HG02678 (cell line): ENCODE measurements at regions not wholly inside any gene's neighbourhood (a gene's known extent, or its start where the extent isn't known, plus 50 kb on each side); places are given as distances from the start of the nearest gene placed in this dataset.
"Not testable (repeated sequence)": the region's sequence is repeated elsewhere in the genome, so short reads cannot be mapped to it uniquely, and the experiment has no call there.

Source experiments
- ATAC-seq: cut with Tn5 transposase; IDR thresholded peaks from one replicate; pipeline ENCODE4 v1.9.1; 2021; ENCODE audit warnings: mild to moderate bottlenecking, moderate library complexity; ENCODE audit not compliant: unreplicated experiment

DNA sequence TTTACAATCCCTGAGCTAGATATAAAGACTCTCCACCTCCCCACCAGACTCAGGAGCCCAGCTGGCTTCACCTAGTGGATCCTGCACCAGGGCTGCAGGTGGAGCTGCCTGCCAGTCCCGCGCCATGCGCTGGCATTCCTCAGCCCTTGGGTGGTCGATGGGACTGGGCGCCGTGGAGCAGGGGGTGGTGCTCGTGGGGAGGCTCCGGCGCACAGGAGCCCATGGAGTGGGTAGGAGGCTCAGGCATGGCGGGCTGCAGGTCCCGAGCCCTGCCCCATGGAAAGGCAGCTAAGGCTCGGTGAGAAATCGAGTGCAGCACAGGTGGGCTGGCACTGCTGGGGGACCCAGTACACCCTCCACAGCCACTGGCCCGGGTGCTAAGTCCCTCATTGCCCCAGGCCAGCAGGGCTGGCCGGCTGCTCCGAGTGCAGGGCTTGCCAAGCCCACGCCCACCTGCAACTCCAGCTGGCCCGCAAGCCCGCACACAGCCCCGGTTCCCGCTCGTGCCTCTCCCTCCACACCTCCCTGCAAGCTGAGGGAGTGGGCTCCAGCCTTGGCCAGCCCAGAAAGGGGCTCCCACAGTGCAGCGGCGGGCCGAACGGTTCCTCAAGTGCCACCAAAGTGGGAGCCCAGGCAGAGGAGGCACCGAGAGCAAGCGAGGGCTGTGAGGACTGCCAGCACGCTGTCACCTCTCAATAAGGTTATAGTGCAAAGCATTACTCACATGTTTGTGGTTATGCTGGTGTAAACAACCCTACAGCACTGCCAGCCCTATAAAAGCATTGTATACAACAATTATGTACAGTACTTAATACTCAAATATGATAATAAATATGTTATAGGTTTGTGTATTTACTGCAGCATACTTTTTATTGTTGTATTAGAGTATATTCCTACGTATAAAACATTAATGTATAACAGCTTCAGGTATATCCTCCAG lies 757.3 kb downstream of the SLC6A15 start:
- not testable (repeated sequence) for ATAC-seq

DNA sequence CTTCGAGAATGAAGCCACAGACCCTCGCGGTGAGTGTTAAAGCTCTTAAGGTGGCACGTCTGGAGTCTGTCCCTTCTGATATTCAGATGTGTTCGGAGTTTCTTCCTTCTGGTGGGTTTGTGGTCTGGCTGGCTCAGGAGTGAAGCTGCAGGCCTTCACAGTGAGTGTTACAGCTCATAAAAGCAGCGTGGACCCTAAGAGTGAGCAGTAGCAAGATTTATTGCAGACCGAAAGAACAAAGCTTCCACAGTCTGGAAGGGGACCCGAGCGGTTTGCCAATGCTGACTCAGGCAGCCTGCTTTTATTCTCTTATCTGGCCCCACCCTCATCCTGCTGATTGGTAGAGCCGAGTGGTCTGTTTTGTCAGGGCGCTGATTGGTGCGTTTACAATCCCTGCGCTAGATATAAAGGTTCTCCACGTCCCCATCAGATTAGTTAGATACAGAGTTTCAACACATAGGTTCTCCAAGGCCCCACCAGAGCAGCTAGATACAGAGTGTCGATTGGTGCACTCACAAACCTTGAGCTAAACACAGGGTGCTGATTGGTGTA lies 758.1 kb downstream of the SLC6A15 start:
- not testable (repeated sequence) for ATAC-seq

DNA sequence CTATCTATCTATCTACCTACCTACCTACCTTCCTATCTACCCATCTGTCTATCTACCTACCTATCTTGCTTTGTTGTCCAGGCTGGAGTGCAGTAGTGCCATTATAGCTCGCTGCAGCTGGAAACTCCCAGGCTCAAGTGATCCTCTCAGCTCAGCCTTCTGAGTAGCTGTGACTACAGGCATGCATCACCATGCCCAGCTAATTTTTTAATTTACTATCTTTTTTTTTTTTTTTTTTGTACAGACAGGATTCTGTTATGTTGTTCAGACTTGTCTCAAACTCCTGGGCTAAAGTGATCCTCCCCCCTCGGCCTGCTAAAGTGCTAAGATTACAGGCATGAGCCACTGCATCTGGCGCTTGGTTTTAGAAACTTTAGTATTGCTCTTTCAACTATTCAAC lies 762.4 kb downstream of the SLC6A15 start:
- no peak for ATAC-seq

DNA sequence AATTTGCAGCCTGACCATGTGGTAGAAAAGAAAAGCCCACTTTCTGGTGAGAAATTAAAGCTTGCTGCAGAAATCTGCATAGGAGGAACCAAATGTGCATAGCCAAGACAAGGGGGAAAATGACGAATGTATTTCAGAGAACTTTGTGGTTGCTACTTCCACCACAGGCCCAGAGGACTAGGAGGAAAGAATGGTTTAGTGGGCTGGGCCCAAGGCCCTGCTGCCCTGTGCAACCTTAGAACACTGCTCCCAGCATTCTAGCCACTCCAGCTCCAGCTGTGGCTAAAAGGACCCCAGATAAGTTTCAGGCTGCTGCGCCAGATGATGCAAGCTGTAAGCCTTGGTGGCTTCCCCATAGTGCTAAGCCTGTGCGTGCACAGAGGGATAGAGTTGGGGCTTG lies 764.3 kb downstream of the SLC6A15 start:
- ATAC-seq = no peak

DNA sequence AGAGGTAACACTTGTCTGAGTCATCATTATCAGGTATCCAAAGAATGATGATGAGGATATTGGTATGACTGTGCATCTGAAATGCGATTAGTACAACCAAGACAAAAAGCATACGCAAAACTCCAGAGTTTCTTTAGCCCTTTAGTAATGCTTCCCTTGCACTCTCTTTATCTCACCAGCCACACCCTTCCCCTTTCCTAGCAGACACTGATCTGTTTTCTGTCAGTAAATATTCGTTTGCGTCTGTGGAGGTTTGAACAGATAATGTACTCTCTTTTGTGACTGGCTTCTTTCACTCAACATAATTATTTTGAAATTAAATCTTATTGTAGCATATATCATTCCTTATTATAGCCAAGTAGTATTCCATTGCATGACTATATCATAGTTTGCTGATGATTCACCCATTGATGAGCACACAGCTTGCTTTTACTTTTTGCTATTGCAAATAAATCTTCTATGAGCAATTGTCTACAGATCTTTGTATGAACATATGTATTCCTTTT lies 775.7 kb downstream of the SLC6A15 start:
- no peak for ATAC-seq

DNA sequence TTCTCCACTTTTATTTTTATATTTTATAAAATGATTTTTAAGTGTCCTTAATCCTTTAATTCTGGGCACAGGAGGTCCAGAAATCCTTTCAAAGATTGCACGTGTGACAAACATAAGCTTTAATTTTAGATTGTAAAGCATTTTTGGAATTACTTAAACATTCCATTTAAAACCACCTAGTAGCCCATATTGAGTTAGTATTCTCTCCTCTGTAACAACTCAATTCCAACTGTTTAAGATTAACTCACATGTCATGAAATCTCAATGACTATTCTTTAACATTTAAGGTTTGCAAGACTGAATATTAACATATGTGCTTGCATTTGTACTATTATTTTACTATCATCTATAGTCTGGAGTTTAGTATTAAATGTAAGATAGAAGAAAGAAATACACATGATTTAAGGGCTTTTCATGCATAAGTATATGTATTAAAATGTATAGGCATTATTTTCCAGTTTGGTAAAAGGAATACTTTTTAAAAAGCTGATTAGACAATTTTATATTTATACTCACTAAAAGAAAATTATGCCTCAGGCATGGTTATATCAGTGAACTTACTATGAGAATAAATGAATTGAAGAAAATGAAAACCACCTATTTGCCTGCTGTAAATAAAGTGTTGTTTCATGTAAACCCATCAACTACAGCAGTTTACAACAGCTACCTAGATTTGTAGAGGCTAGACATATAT lies 776.9 kb downstream of the SLC6A15 start:
- no peak for ATAC-seq

DNA sequence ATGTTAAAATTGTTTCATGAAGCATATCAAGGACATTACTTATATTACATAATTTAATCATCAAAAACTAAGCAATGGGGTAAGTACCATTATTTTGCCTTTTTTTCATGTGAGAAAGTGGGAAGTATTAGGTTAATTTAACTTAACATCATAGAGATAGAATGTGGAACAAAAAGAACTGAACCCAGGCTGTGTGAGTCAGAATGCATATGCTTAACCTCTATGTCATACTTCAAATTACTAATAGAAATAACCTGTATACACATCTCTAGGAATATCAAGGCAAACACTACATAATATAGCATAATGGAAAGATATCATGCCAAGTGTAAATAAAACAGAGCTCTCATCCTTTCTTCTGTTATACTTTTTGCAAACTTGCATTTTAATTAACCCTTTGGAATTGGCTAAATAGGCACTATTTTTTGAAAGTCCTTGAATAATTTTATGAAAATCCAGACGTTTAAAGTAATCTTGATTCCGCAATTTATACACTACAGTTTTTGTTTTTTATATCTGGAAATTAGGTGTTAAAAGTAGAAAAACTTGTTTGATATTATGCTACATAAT lies 777.7 kb downstream of the SLC6A15 start:
- ATAC-seq = no peak

DNA sequence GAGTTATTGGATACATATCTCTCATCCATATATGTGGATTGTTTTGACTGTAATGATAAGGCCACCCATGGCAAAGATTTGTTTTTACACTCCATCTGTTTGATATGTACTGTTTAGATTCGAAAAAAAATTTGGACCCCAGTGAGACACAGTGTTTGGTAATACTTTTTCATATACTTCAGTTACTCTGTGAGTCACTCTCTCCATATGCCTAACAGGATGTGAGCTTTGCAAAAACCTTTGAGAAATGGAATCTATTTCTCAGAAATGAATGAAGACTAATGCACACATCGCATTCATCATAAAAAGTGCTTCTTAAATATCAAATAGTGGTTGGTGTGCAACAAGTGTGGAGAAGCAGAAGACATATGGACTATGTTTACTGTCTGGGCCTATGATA lies 781.5 kb downstream of the SLC6A15 start:
- no peak for ATAC-seq

DNA sequence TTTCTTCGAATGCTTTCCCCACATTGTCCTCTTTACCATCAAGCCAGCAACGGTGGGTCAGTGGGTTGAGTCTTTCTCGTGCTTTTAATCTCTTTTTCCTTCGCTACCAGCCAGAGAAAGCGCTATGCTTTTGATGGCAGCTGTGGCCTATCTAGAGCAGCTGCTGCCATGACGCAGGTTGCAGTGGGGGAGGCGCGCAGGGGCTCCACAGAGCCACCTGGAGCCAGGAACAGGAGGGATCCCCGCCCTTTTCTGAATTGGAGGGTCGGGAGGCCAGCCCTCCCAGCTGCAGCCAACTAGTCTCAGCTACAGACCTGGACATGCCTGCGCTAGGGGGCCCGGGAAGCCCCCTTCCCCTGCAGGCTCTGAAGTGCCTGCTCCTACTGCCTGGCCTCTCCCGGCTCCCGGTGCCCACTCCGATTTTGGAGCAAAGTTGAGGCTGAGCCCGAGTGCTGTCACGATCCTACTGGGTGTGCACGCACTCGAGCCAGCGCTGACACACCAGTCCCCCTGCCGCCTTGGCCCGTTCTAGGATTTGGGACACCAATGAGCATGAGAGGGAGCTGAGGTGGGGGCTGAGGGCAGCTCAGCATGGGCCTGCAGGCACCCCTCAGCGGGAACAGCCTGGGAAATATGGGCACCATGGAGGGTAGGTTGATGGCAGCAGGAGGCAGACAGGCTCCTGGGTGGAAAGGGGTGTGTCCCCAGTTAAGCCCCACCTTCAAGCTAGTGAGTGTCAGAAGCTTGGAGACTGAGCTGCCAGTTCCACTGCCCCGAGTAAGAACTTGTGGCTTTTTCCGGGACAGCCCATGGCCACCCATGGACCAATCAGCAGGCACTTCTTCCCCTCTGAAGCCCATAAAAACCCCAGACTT lies 784.2 kb downstream of the SLC6A15 start:
- no peak for ATAC-seq

DNA sequence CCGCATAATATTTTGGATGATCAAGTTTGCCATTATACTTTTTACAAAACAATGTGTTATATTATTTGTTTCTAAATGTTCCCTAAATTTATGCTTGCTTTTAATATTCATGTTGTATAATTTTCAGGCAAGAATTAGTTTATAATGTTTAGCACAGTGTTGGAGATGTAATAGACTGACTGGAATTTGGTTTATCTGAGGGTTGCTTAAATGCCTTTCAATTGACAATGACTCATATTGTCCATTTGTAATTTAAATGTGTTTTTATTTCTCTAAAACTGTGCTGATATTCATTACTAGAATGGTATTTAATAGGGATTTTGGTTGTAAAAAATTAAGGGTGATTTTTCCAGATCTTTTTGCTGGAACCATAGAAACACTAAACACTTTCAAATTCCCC lies 788.4 kb downstream of the SLC6A15 start:
- ATAC-seq = no peak

DNA sequence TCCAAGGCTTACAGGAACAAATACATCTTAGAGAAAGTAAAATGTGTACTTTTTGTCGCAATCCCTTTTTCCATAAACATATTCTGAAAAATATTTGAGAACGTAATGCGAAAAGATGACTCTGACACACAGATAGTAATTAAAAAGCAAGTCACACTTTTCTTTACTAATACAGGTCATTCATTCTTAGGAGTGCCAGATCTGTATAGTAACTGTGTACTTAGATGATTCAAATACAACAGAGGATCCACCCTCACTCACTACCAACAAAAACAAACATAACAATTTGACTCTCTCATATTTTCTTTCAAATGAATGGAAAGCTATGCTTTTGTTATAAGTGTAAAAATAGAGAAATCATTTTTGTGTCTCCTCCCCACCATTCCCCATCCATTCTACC lies 795.4 kb downstream of the SLC6A15 start:
- ATAC-seq = no peak

DNA sequence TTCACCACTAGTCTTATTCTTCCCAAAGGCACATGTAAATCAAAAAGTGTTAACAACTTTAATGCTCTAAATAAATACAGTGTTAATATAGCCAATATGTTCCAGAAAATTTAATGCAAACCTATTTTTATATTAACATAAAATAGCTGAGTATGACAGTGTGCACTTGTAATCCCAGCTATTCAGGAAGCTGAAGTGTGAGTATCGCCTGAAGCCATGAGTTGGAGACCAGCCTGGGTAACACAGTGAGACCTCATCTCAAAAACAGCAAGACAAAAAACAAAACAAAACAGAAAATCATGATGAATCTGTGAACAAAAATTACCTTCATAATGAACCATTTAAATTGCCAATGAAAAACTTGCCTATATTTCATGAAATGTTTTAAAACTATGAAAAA lies 798.9 kb downstream of the SLC6A15 start:
- no peak for ATAC-seq

DNA sequence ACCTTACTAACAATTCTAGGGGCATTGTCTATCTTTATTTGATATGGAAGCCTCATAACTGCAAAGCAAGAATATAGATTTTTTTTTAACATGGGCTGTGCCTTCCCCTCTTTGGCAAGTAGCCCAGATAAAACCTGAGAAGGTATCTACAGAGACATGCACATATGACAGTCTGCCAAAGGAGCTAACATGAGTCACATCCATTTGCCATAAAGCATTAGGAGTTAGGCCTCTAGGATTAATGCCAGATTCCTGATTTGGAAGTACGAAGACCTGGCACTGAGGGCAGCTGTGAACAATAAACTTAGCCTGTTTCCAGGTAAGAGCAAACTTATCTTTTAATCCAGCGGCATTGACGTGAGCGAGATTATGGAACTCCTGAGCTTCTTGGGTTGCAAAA lies 808.7 kb downstream of the SLC6A15 start:
- ATAC-seq = not testable (repeated sequence)

DNA sequence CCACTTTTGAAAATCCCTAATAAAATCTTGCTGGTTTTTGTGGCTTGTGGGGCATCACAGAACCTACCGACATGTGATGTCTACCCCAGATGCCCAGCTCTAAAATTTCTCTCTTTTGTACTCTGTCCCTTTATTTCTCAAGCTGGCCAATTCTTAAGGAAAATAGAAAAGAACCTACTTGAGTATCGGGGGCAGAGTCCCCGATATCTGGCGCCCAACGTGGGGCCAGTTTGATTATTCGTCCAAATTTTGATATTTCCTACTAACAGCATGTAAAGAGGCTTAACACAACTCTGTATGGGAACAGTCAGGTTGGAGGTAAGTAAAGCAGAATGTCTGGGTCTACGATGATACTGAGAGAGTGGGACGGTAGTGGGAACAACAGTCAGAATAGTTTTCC lies 810.6 kb downstream of the SLC6A15 start:
- not testable (repeated sequence) for ATAC-seq

DNA sequence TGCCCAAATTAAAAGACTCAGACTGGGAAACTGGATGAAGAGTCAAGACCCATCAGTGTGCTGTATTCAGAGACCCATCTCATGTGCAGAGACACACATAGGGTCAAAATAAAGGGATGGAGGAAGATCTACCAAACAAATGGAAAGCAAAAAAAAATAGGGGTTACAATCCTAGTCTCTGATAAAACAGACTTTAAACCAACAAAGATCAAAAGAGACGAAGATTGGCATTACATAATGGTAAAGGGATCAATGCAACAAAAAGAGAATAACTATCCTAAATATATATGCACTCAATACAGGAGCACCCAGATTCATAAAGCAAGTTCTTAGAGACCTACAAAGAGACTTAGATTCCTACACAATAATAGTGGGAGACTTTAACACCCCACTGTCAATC lies 813.0 kb downstream of the SLC6A15 start:
- not testable (repeated sequence) for ATAC-seq

DNA sequence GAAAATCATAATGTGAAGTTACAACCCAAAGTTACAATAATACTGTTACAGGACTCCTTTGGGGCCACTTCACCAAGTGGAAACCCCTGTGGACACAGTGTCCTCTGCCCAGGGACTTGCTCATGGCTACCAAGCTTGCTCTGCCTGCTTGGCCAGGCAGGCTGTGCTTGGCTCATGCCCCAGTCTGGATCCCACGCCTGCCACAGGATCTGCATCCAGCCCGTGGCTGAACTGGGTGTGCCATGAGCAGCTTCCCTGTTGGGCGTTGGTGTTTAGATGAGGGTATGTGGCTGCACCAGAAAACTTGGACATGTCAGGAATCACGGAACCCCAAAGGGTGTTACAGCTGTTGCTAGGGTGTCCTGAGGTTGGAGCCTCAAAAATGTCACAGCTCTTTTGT lies 820.9 kb downstream of the SLC6A15 start:
- no peak for ATAC-seq

DNA sequence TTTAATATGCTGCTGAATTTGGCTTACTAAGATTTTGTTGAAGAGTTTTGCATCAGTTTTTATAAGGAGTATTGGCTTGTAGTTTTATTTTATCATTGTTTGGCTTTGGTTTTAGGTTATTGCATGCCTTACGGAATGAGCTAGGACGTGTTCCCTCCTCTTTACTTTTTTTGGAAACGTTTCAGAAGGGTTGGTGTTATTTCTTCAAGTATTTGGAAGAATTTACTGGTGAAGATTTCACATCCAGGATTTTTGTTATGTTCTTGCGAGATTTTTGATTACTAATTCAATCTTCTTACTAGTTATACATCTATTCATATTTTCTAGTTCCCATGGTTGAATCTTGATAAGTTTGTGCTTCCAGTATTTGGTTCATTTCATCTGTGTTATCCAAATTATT lies 823.2 kb downstream of the SLC6A15 start:
- no peak for ATAC-seq

DNA sequence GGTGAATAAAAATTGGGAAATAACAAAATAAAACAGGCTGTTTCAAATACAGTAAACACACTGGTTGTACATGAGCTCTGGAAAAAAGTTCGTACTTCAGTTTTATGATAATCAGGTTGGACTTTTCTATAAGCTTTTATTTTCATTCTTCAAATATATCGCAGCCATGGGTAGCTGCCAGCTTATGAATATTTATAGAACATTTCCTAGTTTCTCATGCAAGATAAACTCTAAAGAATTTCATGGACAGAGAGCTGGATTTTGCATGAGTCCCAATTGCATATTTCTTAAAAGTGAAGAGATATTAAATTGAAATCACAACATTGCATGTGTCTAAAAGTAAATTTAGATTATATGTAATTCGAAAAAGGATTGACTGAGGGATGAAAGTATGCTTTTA lies 827.6 kb downstream of the SLC6A15 start:
- no peak for ATAC-seq

DNA sequence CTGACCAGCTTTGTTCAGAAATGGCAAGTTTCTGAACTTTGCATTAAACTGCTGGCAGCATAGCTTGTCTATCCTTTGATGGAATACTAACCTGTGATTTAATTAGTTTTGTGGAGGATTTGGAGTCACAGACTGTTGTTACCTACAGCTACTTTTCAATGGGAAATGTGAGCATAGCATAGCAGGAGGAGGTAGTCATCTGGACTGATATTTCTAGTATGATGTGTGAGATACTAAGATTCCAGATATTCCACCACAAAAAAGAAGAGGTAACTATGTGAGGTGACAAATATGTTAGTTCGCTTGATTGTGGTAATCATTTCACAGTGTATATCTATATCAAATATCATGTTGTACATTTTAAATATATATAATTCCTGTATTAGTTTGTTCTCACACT lies 833.0 kb downstream of the SLC6A15 start:
- ATAC-seq = no peak

DNA sequence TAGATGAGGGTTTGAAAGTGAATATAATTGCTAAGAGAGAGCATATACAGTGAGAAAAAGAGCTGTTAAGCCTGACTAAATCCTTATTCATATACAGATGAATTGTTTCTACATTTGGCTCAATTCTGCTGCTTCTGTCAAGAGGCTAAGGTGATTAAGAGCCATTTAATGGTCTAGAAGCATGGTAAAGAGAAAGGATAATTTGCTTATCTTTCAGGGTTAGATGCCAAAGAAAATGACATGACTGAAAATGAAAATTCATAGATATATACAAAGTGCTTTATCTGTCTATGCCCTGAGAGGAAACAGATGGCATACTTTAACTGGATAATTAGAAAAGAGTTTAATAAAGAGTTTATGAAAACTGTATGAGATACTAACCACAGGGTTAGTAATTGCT lies 834.9 kb downstream of the SLC6A15 start:
- no peak for ATAC-seq
